ENCODE measurements at regions not wholly inside any gene's neighbourhood (a gene's known extent, or its start where the extent isn't known, plus 50 kb on each side); places are given as distances from the start of the nearest gene placed in this dataset.

- no peak overlapping the region for H3K4me3 ChIP-seq (ENCODE audit: low read depth, low read length)
- TF ChIP-seq MYC (IDR thresholded peaks at IDR 0.05; ENCODE audit: low read depth, low read length): no peak
- no peak for TF ChIP-seq CTCF (IDR thresholded peaks at IDR 0.05; ENCODE audit: low read depth, low read length)
- no peak for DNase-seq (ENCODE audit: low read depth)
Measured at GRCh38 chr5:8628521-8628920, 759.6 kb downstream of the MTRR start.

- DNase-seq (ENCODE audit: low read depth): no peak
- TF ChIP-seq MAX (IDR thresholded peaks at IDR 0.05; ENCODE audit: low read depth, low read length): no peak
- TF ChIP-seq POLR2A (IDR thresholded peaks at IDR 0.05; ENCODE audit: extremely low read depth, insufficient read length): no peak
- TF ChIP-seq MYC (IDR thresholded peaks at IDR 0.05; ENCODE audit: low read depth, low read length): no peak
- no peak for TF ChIP-seq CTCF (IDR thresholded peaks at IDR 0.05; ENCODE audit: low read depth, low read length)
Measured at GRCh38 chr5:8633259-8633658, 764.3 kb downstream of the MTRR start.

GRCh38 chr5:8633696-8634095, 764.7 kb downstream of the MTRR start:
- TF ChIP-seq CTCF (IDR thresholded peaks at IDR 0.05; ENCODE audit: low read depth, low read length): no peak
- TF ChIP-seq MAX (IDR thresholded peaks at IDR 0.05; ENCODE audit: low read depth, low read length): no peak
- no peak for TF ChIP-seq MYC (IDR thresholded peaks at IDR 0.05; ENCODE audit: low read depth, low read length)
- TF ChIP-seq POLR2A (IDR thresholded peaks at IDR 0.05; ENCODE audit: extremely low read depth, insufficient read length): no peak
- no peak overlapping the region for H3K4me3 ChIP-seq (ENCODE audit: low read depth, low read length)
- DNase-seq (ENCODE audit: low read depth): no peak

More at GRCh38 chr5:8633259-8633658, 764.3 kb downstream of the MTRR start:
- H3K4me3 ChIP-seq (ENCODE audit: low read depth, low read length): no peak overlapping the region

- no peak overlapping the region for H3K4me3 ChIP-seq (ENCODE audit: low read depth, low read length)
- DNase-seq (ENCODE audit: low read depth): no peak
- TF ChIP-seq POLR2A (IDR thresholded peaks at IDR 0.05; ENCODE audit: extremely low read depth, insufficient read length): no peak
- no peak for TF ChIP-seq MAX (IDR thresholded peaks at IDR 0.05; ENCODE audit: low read depth, low read length)
- no peak for TF ChIP-seq CTCF (IDR thresholded peaks at IDR 0.05; ENCODE audit: low read depth, low read length)
- no peak for TF ChIP-seq MYC (IDR thresholded peaks at IDR 0.05; ENCODE audit: low read depth, low read length)
Measured at GRCh38 chr5:8634219-8634618, 765.3 kb downstream of the MTRR start.

GRCh38 chr5:8641786-8642505, 773.0 kb downstream of the MTRR start:
- DNase-seq (ENCODE audit: low read depth): no peak
- TF ChIP-seq MYC (IDR thresholded peaks at IDR 0.05; ENCODE audit: low read depth, low read length) (no peak), POLR2A (IDR thresholded peaks at IDR 0.05; ENCODE audit: extremely low read depth, insufficient read length) (no peak), CTCF (IDR thresholded peaks at IDR 0.05; ENCODE audit: low read depth, low read length) (no peak), MAX (IDR thresholded peaks at IDR 0.05; ENCODE audit: low read depth, low read length) (no peak)
- H3K4me3 ChIP-seq (ENCODE audit: low read depth, low read length): no peak overlapping the region

- no peak overlapping the region for H3K4me3 ChIP-seq (ENCODE audit: low read depth, low read length)
- DNase-seq (ENCODE audit: low read depth): no peak
- TF ChIP-seq POLR2A (IDR thresholded peaks at IDR 0.05; ENCODE audit: extremely low read depth, insufficient read length): no peak
- TF ChIP-seq MAX (IDR thresholded peaks at IDR 0.05; ENCODE audit: low read depth, low read length): no peak
- TF ChIP-seq MYC (IDR thresholded peaks at IDR 0.05; ENCODE audit: low read depth, low read length): no peak
- no peak for TF ChIP-seq CTCF (IDR thresholded peaks at IDR 0.05; ENCODE audit: low read depth, low read length)
Measured at GRCh38 chr5:8644377-8644776, 775.4 kb downstream of the MTRR start.
